ENCODE measurements at regions not wholly inside any gene's neighbourhood (a gene's known extent, or its start where the extent isn't known, plus 50 kb on each side); places are given as distances from the start of the nearest gene placed in this dataset.
"Not testable (repeated sequence)": the region's sequence is repeated elsewhere in the genome, so short reads cannot be mapped to it uniquely, and the experiment has no call there.

- TF ChIP-seq, protein P1, sequence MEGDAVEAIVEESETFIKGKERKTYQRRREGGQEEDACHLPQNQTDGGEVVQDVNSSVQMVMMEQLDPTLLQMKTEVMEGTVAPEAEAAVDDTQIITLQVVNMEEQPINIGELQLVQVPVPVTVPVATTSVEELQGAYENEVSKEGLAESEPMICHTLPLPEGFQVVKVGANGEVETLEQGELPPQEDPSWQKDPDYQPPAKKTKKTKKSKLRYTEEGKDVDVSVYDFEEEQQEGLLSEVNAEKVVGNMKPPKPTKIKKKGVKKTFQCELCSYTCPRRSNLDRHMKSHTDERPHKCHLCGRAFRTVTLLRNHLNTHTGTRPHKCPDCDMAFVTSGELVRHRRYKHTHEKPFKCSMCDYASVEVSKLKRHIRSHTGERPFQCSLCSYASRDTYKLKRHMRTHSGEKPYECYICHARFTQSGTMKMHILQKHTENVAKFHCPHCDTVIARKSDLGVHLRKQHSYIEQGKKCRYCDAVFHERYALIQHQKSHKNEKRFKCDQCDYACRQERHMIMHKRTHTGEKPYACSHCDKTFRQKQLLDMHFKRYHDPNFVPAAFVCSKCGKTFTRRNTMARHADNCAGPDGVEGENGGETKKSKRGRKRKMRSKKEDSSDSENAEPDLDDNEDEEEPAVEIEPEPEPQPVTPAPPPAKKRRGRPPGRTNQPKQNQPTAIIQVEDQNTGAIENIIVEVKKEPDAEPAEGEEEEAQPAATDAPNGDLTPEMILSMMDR (IDR thresholded peaks at IDR 0.05; ENCODE audit: poor library complexity, severe bottlenecking): not testable (repeated sequence)
- not testable (repeated sequence) for TF ChIP-seq TAF1 (IDR thresholded peaks at IDR 0.05; ENCODE audit: low read depth); POLR2AphosphoS5 (IDR thresholded peaks at IDR 0.05); EZH2 (IDR thresholded peaks at IDR 0.05; ENCODE audit: borderline replicate concordance, insufficient read depth, low read length, poor library complexity, severe bottlenecking)
Measured at GRCh38 chr11:3476084-3476936, 97.4 kb upstream of the ZNF195 start.

Measured in neural cell (in vitro differentiated cells).